ENCODE measurements at regions not wholly inside any gene's neighbourhood (a gene's known extent, or its start where the extent isn't known, plus 50 kb on each side); places are given as distances from the start of the nearest gene placed in this dataset.

GRCh38 chr10:80787952-80788351, 250.2 kb downstream of the SH2D4B start:
- no peaks in the 10 kb centered on the region for H3K4me1 ChIP-seq (ENCODE audit: control insufficient read depth, insufficient read depth, low read length)
- no peaks in the 10 kb centered on the region for H3K9me3 ChIP-seq (ENCODE audit: control insufficient read depth, insufficient read depth, low read depth, low read length)
- H3K4me3 ChIP-seq (ENCODE audit: low read depth in 2 of 2, low read length in 2 of 2) = no peak overlapping the region
- no peak for ATAC-seq
- BruUV-seq (replicated peaks) = no TSS peak
- no peaks in the 10 kb centered on the region for H3K36me3 ChIP-seq (ENCODE audit: control insufficient read depth, insufficient read depth, low read length)
- ChIA-PET CTCF (no interaction called here), POLR2A (no interaction called here)
- no peaks in the 10 kb centered on the region for H3K27me3 ChIP-seq (ENCODE audit: control insufficient read depth, insufficient read depth, low read length)
- intact Hi-C loops (cut with micrococcal nuclease; ENCODE audit: unreplicated experiment) = no loop called here
- no peak for TF ChIP-seq REST (IDR thresholded peaks at IDR 0.05; ENCODE audit: insufficient read depth in 1 of 2, low read depth in 2 of 2, low read length in 1 of 2)
- no peak for TF ChIP-seq SIN3A (IDR thresholded peaks at IDR 0.05; ENCODE audit: borderline replicate concordance, insufficient read depth, low read depth, low read length)
- TF ChIP-seq CTCF (IDR thresholded peaks at IDR 0.05) = no peak
- no peak for TF ChIP-seq POLR2AphosphoS5 (IDR thresholded peaks at IDR 0.05; ENCODE audit: low read depth, low read length)
- no peak for TF ChIP-seq TCF7L2 (IDR thresholded peaks at IDR 0.05; ENCODE audit: low read depth, low read length)
- no peak for DNase-seq (ENCODE audit: low read depth, low spot score)
- in situ Hi-C loops (cut with HindIII; ENCODE audit: low pct_unique_long_range_greater_than_20kb, low sequenced_read_pairs) = no loop called here
- no peak overlapping the region for H3K27ac ChIP-seq (ENCODE audit: low read length)

- ATAC-seq = no peak
- TF ChIP-seq SIN3A (IDR thresholded peaks at IDR 0.05; ENCODE audit: borderline replicate concordance, insufficient read depth, low read depth, low read length) = no peak
- no peak for TF ChIP-seq CTCF (IDR thresholded peaks at IDR 0.05)
- TF ChIP-seq REST (IDR thresholded peaks at IDR 0.05; ENCODE audit: insufficient read depth in 1 of 2, low read depth in 2 of 2, low read length in 1 of 2) = no peak
- no peak for TF ChIP-seq POLR2AphosphoS5 (IDR thresholded peaks at IDR 0.05; ENCODE audit: low read depth, low read length)
- TF ChIP-seq TCF7L2 (IDR thresholded peaks at IDR 0.05; ENCODE audit: low read depth, low read length) = no peak
- BruUV-seq (replicated peaks) = no TSS peak
- Histone ChIP-seq H3K27ac (ENCODE audit: low read length) (no peak overlapping the region), H3K36me3 (ENCODE audit: control insufficient read depth, insufficient read depth, low read length) (no peaks in the 10 kb centered on the region), H3K27me3 (ENCODE audit: control insufficient read depth, insufficient read depth, low read length) (no peaks in the 10 kb centered on the region), H3K9me3 (ENCODE audit: control insufficient read depth, insufficient read depth, low read depth, low read length) (no peaks in the 10 kb centered on the region), H3K4me3 (ENCODE audit: low read depth in 2 of 2, low read length in 2 of 2) (no peak overlapping the region), H3K4me1 (ENCODE audit: control insufficient read depth, insufficient read depth, low read length) (no peaks in the 10 kb centered on the region)
- no peak for DNase-seq (ENCODE audit: low read depth, low spot score)
- in situ Hi-C loops (cut with HindIII; ENCODE audit: low pct_unique_long_range_greater_than_20kb, low sequenced_read_pairs) = no loop called here
- ChIA-PET POLR2A (no interaction called here), CTCF (no interaction called here)
- intact Hi-C loops (cut with micrococcal nuclease; ENCODE audit: unreplicated experiment) = no loop called here
These were observed 257.3 kb downstream of the SH2D4B start for GRCh38 chr10:80794994-80795393.

Measured in Panc1 (cell line).